PC-3 (cell line): ENCODE measurements at regions not wholly inside any gene's neighbourhood (a gene's known extent, or its start where the extent isn't known, plus 50 kb on each side); places are given as distances from the start of the nearest gene placed in this dataset.

Source experiments
- CTCF ChIP-seq: fragments of 300-600 bp; sonication (generic); conservative IDR thresholded peaks from 2 replicates; pipeline ENCODE4 v1.5.1; 2017; ENCODE audit warnings: antibody characterized with exemption, low read depth, mild to moderate bottlenecking, low read length
- EZH2 ChIP-seq: fragments of 300-600 bp; sonication (generic); IDR thresholded peaks from one replicate; pipeline ENCODE4 v1.6.1; 2017; ENCODE audit warnings: antibody characterized with exemption, mild to moderate bottlenecking, low read length; ENCODE audit not compliant: unreplicated experiment

GRCh38 chr15:66894363-66894762 is 171.0 kb upstream of the SMAD3 start:
- TF ChIP-seq EZH2 (no peak), CTCF (no peak)
